ENCODE measurements at regions not wholly inside any gene's neighbourhood (a gene's known extent, or its start where the extent isn't known, plus 50 kb on each side); places are given as distances from the start of the nearest gene placed in this dataset.

- no peak for TF ChIP-seq CTCF (IDR thresholded peaks at IDR 0.05; ENCODE audit: insufficient read depth, low read depth, low read length)
- H3K4me3 ChIP-seq (ENCODE audit: low read depth, low read length) = no peak overlapping the region
- DNase-seq (ENCODE audit: low read depth) = no peak
Measured at GRCh38 chr2:41903474-41904135, 144.2 kb upstream of the PKDCC start.

- DNase-seq (ENCODE audit: low read depth) = no peak
- no peak for TF ChIP-seq CTCF (IDR thresholded peaks at IDR 0.05; ENCODE audit: insufficient read depth, low read depth, low read length)
- no peak overlapping the region for H3K4me3 ChIP-seq (ENCODE audit: low read depth, low read length)
Measured at GRCh38 chr2:41904459-41904858, 143.4 kb upstream of the PKDCC start.

GRCh38 chr2:41905597-41906337, 142.1 kb upstream of the PKDCC start:
- H3K4me3 ChIP-seq (ENCODE audit: low read depth, low read length) = no peak overlapping the region
- no peak for TF ChIP-seq CTCF (IDR thresholded peaks at IDR 0.05; ENCODE audit: insufficient read depth, low read depth, low read length)
- DNase-seq (ENCODE audit: low read depth) = no peak

- H3K4me3 ChIP-seq (ENCODE audit: low read depth, low read length) = no peak overlapping the region
- no peak for TF ChIP-seq CTCF (IDR thresholded peaks at IDR 0.05; ENCODE audit: insufficient read depth, low read depth, low read length)
- DNase-seq (ENCODE audit: low read depth) = peak; percentile 97
Measured at GRCh38 chr2:41906338-41906725, 141.5 kb upstream of the PKDCC start.

GRCh38 chr2:41907141-41907540, 140.7 kb upstream of the PKDCC start:
- DNase-seq (ENCODE audit: low read depth) = no peak
- H3K4me3 ChIP-seq (ENCODE audit: low read depth, low read length) = no peak overlapping the region
- TF ChIP-seq CTCF (IDR thresholded peaks at IDR 0.05; ENCODE audit: insufficient read depth, low read depth, low read length) = no peak

GRCh38 chr2:41907771-41908207, 140.0 kb upstream of the PKDCC start:
- H3K4me3 ChIP-seq (ENCODE audit: low read depth, low read length) = no peak overlapping the region
- DNase-seq (ENCODE audit: low read depth) = no peak
- TF ChIP-seq CTCF (IDR thresholded peaks at IDR 0.05; ENCODE audit: insufficient read depth, low read depth, low read length) = no peak

All from fibroblast of villous mesenchyme (primary cell).